Stimulated activated CD4-positive, alpha-beta T cell treated with anti-CD3 and anti-CD28 coated beads, Interleukin-1b, Interleukin-23, amount 100 ng/mL, for 1 hour (primary cell): ENCODE measurements at regions not wholly inside any gene's neighbourhood (a gene's known extent, or its start where the extent isn't known, plus 50 kb on each side); places are given as distances from the start of the nearest gene placed in this dataset.

ENCODE experiments used
- DNase-seq, 2 donors: peaks; one replicate each; pipeline ENCODE4 v3.0.0-alpha.2; 2020; ENCODE audit warnings: low read depth in 2 of 2

DNA sequence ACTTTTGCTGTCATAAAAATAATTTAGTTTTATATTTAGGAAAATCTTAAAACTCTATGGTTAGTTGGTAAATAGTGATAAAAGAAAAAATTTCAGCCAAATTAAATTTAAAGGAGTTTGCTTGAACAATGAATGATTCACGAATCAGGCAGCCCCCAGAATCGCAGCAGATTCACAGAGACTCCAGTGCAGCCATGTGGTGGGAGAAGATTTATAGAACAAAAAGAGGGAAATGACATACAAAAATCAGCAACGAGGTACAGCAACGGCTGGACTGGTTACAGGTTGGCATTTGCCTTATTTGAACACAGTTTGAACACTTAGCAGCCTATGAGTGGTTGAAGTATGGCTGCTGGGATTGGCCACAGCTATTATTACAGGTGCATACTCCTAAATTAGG lies 96.4 kb upstream of the MYCBP2 start:
- DNase-seq = no peak

GRCh38 chr13:77422724-77423123 lies 95.8 kb upstream of the MYCBP2 start:
- no peak for DNase-seq

GRCh38 chr13:77417897-77418296 lies 91.0 kb upstream of the MYCBP2 start:
- DNase-seq = no peak

DNA sequence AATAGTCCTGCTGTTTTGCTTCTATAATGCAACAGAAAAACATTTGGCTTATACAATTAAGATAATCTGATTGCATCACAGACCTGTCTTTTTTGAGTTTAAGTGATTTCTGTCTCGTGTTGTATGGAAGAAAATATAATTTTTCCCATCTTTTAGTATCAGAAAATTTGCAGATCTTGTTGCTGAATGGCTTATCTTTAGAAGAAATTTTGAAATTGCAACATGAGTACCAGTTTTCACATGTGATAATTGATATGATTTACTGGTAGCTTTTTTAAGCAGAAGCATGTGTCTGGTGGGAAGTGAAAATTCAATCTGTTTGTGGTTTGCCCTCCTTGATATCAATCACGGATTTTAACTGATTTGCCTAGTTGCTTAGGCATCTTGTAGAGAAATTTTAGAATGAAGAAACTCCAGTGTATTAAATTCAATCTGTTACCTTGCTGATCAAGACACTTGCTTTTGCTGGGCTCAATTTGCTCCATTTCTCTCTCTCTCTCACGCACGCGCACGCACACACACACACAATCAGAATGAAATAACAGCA lies 89.8 kb upstream of the MYCBP2 start:
- no peak for DNase-seq

DNA sequence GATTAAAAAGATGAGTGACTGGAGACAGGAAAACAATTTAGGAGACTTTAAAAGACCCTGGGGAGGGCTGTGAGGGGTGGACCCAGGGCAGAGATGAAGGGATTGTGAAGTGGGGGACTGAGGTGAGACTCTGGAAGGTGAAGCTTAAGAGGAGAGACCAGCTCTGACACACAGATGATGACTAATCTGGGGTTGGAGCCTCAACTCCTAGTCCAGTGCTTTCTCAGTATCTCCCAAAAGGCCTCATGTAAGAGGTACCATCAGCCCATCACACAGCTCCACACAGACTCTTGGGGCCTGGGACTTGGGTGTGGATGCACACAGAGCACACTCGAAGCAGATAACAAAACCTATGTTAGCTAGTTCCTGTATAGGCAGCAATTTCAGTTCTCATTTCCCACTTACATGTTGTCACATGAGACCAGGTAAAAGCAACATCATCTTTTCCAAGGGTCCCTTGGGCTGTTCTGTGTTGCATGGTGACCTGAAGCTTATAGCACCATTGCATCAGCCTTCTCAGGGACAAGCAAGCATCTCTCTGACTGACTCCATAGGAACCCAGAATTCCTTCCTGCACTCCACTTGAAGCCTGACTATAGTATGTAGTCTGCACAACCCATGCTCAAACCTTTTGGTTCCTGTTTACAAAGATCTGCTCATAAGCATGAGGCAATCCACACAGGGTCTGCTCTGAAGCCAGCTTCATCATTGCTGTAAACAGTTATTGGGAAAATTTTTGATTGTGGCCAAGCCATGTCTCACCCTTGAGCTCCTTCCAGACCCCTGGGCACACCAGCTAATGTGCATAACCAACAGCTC lies 88.6 kb upstream of the MYCBP2 start:
- DNase-seq = no peak

GRCh38 chr13:77412860-77413259 lies 86.0 kb upstream of the MYCBP2 start:
- DNase-seq = no peak

GRCh38 chr13:77412116-77412635 lies 85.3 kb upstream of the MYCBP2 start:
- DNase-seq = no peak

DNA sequence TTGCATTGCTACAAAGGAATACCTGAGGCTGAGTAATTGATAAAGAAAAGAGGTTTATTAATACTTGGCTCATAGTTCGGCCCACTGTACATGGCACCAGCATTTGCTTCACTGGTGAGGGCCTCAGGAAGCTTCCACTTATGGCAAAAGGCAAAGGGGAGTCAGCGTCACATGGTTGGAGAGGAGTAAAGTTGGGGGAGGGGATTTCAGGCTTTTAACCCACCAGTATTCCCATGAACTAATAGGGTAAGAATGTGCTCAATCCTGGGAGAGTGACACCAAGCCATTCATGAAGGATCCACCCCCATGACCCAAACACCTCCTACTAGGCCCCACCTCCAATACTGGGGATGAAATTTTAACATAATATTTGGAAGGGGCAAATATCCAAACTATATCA lies 82.5 kb upstream of the MYCBP2 start:
- no peak for DNase-seq

DNA sequence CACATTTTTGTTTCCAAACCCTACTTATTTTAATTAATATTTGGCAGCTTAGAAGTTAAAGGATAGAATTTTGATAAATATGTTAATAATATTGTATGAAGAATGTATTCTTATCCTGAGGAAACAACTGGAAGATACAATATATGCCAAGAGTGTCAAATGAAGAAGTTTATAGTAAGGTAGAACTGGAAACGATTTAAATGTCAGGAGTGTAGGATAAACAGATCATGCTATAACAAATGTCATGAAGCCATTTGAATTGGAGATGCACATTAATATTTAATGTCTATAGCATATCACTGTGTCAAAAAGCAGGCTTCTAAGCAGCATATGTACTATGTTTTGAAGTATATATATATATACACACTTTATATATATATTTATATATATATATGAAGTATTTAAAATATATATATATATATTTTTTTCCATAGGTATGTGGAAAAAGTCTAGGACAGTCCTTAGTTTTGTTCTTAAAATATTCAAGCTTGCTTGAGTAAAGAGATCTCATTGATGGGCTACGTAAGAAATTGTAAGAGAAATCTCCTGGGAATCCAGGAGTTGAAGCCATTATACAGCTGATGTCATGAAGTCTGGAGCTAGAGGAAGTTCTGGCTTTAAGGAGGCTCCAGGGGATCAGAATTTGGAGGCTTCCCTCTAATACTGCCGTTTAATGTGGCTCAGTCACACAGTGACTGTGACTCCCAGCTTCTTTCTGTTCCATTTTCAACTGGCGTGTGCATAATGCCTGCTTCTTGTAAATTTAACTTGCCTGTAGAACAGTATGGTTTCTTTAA lies 79.9 kb upstream of the MYCBP2 start:
- no peak for DNase-seq

DNA sequence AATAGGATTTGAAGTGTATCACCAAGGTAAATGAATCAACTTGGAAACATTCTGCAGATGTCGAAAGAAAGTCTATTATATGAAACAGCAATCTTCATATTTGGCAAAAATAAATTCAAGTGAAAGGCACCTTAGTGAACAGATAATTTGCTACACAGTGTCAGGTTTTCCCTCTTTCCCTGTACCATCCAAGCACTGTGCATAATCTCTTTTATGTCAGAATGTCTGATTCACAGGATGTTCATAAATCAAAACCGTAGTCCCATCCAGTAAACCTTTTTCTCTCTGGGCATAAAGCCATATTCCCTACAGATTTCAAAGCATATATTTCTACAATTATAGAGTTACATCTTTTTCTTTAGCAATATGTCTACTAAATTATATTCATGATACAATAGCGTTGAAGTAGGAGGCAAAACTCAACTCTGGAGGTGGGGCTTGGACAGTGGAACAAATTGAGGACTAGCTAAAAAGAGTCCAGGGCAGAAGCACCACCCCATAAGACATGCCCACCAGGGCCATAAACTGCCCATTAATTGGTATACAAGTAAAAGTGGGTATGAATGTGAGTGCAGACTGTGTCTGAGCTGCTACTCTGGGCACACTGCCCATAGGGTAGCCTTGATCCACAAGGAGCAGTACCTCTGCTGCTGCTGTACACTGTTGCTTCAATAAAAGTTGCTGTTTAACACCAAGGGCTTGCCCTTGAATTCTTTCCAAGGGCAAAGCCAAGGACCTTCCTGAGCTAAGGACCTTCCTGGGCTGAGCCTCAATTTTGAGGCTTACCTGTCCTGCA lies 72.1 kb upstream of the MYCBP2 start:
- DNase-seq = no peak

DNA sequence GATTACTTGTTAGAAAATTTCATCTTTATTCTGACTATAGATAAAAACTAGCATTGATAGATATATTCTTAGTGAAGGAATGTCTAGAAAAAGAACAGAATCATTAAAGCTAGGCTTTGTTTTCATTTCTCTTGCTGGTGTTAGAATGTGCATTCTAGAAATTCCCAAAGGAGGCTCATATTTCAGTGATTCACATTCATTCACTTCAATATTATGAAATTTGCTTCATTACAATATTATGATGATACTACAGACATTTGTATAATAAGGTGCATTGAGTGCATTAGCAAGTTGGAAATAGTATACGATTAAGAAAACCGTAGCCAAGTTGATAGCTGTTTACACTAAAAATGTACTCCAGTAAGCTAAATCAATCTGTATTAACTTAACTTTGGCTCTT lies 70.7 kb upstream of the MYCBP2 start:
- no peak for DNase-seq

GRCh38 chr13:77391475-77391874 lies 64.6 kb upstream of the MYCBP2 start:
- DNase-seq = no peak

DNA sequence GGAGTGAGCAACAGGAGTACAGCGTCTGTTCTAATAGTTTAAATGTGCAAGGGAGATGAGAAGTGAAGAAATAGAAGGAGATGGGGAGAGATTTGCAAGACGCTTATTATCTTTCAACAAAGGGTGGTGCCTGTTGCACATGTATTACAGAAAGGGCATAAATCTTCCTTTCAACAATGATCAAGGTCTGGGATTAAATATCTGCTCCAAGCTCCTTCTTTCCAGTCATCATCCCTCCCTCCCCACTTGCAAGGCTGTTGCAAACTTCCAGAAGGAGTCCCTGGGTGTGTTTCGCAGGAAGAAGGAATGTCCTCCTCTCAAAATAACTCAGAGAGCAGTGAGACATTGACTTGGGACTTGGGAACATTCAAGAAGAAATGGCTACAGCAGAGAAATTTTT lies 63.5 kb upstream of the MYCBP2 start:
- DNase-seq = no peak

DNA sequence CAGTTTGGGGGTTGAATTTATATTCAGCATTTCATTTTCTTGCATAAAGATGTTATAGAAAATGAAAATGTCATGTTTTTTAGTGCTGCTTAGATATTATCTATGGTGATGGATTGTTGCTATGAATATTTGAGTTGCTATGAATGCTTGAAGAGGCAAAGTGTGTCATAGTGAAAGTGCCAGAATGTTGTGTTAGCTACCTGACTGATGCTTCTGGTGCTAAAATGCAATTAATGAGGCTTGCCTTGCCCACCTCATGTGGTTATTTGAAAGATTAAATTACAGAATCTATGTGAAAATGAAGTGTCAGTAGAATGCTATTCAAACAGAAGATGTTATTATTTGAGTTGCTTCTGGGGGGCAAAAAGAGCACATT lies 62.7 kb upstream of the MYCBP2 start:
- no peak for DNase-seq

GRCh38 chr13:77388944-77389624 lies 62.2 kb upstream of the MYCBP2 start:
- no peak for DNase-seq

DNA sequence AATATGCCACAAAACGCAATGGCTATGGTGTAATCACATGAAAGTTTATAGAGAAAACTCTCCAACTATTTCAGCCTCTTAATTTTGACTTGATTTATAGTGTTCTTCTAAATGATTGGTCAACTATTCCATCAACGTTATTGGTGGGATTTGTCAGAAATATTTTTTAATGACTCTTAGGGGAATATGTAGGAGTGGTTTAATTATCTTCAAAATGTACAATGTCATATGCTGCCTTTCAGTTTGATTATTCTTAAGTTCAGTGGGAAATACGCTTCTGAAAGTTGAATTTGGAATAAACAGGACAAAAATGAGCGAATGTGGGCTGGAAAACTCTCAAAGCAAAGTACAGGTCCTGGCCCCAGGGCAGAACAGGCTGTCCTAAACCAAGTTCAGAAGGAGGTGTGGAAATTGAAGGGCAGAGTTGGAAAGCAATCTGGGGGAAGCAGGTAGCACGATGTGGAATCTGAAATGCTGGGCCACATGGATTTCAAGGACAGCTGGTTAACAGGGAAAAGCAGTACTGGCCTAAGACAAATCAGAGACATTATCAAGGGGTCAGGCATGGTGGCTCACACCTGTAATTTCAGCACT lies 60.8 kb upstream of the MYCBP2 start:
- DNase-seq = no peak

GRCh38 chr13:77386880-77387606 lies 60.1 kb upstream of the MYCBP2 start:
- no peak for DNase-seq

DNA sequence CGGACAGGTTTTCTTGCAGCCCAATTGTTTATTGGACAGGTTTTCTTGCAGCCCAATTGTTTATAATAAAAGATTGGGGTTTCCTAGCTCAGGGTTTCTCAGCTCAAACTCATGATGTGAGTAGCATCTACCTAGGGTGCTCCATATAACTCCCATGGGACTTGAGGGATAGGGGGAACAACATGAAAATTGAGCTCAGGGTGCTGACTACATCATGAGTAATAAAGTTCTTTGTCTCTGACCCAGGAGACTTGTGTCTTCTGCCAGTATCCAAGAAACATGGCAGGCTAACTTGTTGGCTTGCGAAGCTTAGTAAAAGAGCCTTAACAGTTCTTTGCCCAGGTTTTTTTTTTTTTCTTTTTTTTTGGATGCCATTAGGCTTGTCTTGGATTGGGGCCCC lies 59.2 kb upstream of the MYCBP2 start:
- no peak for DNase-seq

- no peak for DNase-seq
Measured at GRCh38 chr13:77384999-77385398, 58.1 kb upstream of the MYCBP2 start.

DNA sequence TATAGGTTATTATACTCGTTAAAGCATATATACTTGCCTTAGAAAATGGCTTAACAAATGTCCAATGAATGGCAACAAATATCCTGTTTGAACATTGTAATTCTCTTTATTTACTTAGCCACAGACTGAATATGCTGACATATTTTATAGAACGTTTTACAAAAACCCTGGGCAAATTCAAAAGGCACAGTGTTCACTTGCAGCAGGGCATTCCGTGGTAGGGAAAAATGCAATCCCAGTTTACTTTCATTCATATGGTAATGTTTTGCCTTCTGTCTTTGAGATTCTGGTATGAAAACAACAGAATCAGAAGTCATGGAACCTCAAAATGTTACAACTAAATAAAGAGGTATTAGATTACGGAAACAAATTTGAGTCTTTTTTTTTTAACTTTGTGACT lies 56.2 kb upstream of the MYCBP2 start:
- DNase-seq = no peak
